ENCODE measurements at regions not wholly inside any gene's neighbourhood (a gene's known extent, or its start where the extent isn't known, plus 50 kb on each side); places are given as distances from the start of the nearest gene placed in this dataset.

DNA sequence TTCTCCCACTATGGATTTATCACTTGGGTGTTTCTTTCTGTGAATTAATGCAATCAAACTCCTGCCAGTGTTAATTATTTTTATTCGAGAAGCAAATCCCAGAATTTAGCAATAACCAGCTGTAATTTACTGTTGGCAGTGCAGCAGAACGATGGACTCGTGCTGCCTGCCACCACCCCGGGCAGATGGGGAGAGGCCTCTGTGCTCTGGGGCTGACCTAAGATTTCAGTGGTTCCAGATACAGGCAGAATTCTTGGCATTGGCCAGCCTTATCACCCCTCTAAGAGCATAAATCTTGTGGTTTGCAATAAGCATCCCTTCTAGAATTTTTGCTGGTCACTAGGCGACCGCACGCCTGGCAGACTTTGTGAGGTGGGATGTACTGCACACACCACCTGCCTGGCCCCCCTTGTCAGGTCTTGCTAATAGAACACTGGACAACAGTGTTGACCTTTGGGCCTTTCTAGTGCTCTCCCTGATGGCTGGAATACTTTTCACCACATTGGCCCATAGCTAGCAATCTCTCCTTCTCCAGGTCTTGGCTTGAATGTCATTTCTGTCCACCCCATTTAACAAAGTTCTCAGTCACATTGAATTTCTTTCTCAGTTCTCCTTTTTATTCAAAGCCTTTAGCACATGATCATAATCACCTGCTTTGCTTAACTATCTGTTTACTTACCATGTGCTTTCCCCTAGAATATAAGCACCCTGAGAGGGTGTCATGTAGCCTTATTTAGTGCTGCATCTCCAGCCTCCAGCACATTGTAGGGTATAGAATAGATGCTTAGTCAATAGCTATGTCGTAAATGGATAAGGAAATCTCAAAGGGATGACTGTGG, 122.1 kb upstream of the DYNLRB2 start:
- no peak for DNase-seq

DNA sequence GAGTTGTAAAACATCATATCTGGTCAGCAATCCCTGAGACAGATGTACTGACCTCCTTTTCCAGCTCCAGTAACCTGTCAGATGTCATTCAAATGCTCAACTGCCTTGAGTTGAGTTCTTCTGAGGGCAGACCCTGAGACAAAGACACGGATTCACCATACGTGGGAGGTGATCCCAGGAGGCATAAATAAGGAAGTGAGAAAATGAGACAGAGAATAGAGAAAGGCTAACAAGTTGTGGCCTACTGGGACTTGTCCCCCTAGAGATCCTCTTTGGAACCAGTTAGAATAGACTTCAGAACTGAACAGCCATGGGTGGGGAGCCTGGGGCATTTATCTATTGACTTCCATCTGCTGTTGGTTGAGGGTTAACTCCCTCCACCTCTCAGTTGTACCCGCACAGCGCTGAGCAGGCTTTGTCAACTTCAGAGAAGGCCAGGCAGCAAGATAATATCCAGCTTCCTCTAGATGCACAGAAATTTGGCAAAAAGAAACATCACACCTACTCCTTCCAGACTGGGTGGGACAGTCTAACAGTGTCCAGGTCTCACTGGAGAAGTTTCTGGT, 123.0 kb upstream of the DYNLRB2 start:
- DNase-seq, result no peak

DNA sequence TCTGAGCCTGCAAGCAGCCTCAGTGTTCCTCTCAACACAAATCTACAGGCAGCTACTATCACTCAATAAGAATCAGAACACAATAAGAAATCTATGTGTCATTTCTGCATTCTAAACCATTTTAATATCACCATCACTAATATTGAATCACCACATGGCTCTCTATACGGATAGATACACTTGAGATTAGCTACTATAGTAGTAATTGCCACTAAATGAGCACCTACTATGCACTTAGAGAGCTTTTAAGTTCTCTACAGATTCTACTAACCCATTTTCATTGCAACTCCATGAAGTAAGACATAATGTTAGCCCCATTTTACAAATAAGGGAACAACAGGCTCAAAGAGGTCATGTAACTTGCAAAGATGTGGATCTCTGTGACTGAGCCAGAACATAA, 132.8 kb upstream of the DYNLRB2 start:
- no peak for DNase-seq

DNA sequence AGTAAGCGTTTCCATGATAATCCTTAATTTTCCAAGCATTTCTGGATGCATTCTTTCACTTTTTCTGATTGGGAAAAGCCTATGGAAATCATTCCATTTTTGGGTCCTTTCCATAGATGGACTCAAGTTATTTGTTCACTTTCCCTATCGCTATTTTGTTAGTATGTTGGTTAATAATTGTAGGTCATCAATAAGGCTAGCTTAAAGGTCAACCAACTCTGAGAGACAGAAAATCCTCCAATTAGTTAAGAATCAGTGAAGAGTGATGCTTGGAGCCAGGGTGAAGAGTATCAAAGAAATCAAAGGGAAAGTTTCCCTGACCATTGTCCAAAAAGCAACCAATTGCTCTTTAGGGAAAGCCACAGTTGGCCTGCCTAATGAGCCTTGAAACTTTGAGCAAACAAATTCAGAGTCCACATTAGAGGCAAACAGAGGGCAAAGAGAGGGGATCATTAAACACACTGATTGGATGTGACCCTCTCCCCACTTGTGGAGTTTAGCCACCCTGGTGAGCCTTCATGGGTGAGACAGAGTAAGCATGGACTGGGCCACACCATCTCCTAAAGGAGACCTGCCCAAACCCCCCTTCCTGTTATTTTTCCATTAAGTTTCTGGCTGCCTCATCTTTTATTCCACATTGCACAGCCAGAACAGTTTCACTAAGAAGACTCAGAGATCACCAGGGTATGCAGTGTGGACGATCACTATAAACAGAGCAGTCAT, 133.4 kb upstream of the DYNLRB2 start:
- DNase-seq, result no peak

DNA sequence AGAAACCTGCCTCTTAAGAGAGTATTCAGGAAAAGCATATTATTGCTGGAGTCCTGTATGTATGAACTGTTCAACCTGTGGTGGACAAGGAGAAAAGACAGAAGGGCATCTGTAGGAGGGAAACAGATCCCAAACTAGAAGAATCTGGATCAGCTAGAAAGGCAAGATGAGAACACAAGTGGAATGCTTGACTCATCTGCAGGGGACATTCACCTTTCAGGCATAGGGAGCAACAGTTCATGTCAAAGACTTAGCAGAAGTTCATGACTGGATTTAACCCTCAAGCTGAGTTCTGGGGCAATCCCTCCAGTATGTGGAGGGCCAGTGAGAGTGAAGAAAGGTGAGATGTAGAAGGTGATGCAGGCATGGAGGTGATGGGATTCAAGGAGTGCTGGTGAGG, 135.9 kb upstream of the DYNLRB2 start:
- no peak for DNase-seq

DNA sequence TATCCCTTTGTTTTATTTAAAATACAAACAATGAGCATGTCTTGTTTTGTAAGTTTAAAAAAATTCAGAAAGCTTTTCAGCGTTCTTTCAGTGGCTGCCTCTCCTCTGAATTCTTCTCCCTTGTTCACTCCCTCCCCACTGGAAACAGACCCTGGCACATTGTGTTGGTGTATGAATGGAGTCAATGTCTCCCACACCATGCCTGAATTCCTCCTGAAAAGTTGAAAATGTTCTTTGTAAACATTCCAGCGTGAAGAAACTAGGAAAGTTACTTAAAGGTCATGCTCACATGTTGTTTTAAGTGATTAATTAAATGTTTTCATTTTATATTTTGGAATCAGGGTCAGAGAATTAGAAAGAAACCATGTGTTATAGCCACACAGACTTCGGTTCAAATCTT, 136.9 kb upstream of the DYNLRB2 start:
- no peak for DNase-seq

DNA sequence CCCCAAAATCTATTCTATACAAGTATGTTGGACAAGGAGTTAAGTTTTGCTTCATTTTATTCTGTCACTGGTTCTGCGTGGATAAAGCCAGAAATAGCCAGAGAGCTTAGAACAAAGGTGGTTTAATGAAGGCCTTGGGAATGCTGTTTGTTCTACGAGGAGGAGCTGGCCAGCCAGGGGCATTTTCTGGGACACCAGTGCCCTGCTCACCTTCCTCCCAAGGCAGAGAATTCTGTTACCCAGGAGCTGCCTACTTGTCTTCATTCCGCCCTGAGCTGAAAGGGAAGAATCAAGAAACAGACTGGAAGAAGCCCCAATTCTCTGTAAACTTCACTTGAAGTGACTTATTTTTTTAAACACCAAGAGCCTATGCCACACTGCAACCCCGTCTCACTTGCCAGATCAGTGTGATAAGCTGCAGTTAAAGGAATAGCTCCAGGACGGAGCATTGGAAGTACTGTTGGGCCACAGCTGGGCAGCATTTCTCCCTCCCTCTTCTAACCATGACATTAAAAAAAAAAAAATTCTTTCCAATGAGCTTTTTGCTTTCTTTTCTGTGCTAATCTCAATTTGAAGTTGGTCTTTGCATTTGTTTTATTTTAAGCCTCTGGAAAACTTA, 149.8 kb upstream of the DYNLRB2 start:
- DNase-seq, result no peak

DNA sequence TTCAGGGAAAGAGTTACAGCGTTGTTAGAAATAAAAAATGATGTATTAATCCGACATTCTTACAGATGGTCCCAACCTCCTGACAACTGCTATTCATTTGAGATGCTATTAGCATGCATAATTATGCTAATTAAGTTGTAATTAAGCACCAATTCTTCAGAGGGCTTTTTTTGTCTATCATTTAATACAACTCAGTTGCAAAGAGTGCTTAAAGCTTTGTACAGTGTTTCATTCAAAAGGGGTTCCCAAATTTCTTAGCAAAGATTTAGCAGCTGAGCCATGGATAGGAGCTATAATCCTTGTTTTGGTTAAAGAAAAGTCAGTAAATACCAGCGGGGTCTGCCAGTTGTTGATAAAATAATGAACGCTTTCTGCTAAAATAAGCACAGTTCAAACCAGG, 150.7 kb upstream of the DYNLRB2 start:
- no peak for DNase-seq

DNA sequence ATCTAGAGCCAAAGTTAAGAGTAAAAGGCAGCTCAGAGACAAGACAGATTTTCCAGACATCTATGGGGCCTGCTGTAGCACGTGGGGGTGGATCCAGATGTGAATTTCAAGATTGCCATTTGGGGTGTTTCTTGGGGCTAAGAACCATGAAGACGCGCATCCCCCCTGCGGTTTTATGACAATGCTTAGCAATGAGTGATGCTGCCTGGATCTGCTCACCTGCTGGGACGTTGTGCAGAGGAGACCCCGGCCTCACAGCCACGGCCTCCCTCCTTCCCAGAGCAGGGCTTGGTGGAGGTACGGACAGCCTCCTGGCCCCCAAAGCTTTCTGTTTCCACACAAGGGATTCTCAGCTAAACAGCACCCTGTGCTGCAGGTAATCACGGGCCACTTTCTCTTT, 151.5 kb upstream of the DYNLRB2 start:
- DNase-seq, result no peak

DNA sequence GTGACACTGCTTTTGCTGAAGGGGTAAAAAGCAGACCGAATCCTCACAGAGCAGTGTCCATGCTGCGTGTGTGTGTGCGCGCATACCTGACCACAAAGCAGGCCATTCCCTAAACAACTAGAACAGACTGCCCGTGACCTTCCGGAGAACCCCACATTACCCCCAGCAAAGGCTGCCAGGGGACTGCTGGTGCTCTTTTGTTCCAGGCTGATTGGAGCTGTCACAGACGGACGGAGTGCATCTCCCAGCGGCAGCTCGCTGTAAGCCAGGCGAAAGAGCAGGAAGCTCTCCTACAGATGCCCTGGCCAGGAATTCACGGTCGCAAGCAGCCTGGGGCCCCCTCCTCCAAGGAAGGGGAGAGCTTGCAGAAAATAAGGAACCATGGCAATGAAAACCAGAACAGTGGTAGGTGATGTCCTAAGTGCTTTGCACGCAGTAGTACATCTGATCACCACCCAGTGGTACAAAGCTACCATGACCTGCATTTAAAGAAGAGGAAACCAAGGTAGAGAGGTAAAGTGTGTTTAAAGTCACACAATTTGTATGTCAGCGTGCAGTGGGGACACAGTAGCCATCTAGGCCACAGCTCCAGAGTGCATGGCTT, 153.4 kb upstream of the DYNLRB2 start:
- DNase-seq, result no peak

DNA sequence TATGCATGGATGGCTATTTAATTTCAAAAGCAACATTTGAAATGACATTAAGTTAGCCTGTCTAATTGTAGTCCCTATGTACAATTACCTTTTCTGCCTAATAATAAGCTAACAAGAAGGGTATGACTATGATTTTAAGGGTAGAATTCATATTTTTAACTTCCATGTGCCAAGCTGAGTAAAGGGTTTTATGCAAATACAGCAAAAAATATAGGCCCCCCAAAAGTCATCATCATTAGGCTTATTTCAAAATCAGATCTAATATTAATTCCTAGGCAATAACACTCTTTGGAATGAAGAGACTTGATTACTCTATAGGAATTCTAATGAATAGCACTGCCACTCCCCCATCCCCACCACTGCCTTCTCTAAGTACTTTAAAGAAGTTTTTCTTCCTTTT, 155.9 kb upstream of the DYNLRB2 start:
- DNase-seq, result no peak

DNA sequence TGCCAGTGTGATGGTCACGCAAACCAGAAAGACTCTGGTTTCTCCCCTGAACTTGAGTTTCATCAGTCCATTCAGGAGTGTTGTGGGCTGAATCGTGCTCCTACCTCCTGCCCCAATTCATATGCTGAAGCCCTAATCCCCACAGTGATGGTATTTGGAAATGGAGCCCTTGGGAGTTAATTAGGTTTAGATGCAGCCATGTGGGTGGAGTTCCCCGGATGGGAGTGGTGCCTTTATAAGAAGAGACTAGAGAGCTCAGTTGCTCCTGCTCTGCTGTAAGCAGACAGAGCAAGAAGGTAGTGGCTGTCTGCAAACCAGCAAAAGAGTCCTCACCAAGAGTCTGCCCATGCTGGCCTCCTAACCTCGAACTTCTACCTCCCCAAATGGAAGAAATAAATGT, 160.3 kb upstream of the DYNLRB2 start:
- no peak for DNase-seq

DNA sequence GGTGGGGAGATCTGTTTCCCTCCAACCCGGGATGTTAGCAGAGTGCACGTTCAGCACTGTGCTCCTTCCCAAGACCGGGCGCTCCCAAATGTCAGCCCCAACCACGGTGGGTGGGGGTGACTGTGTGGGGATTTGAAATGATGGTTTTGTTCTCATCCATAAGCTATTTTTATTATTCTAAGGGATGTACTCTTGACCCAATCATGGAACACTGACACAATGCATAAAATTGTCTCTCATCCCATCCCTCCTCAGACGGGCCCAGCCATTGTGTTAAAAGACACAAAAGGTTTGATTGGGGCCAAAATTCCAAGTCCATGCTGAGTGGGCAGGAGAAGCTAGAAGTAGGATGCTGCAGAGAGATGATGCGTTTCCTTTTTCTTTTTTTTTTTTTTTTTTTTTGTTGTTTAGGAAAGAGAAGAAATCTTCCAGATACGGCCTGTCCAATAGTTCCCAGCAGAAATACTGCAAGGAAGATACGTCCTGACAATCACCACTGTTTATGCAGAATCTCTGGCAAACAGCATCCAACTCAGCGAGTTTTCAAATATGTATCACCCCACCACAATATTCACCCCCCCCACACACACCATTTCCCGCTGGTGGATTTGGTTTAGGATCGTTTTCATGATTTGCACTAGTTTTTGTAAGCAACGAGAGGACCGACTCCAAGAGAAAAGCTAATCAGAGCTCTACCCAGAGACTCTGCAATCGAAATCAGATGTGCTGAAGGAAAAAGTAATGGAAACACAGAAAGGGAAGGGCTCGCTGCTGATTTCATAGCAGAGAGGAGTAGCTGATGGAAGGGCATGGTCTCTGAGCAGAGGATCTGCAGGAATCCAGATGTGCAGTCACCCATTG, 163.5 kb upstream of the DYNLRB2 start:
- no peak for DNase-seq

DNA sequence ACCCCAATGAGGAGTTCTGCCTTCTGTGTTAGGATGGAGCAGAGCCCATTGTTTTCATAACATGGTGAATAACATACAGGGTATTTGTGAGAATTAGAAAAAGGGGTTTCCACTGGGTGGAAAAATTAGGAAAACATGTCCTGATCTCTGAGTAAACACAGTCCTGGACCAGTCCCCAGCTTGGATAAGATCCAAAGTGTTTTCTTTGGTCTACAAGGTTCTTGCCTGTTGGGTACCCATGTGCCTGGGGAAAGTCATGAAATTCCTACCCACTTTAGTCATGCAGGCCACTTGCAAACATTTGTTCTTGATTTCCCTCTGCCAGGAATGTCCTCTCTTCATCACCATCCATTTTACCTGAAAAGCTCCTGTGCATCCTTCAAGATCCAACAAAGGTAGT, 164.8 kb upstream of the DYNLRB2 start:
- no peak for DNase-seq

DNA sequence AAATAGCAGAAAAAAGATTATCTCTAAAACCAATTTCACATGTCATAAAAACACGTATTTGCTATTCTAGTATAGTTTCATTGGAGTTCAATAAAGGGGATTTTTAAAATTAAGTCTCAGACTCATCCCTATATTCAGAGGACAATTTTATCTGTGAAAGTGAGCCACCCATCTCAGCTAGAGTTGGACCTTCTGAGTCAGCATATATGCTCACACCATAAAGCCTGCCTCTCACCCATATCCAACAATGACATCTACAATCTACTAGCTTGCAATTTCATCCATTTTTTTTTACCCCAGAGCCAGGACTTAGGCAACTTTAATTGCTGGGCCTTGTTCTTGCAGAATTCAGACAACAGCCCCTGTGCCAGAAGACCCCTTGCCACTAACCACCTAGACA, 165.3 kb upstream of the DYNLRB2 start:
- DNase-seq, result no peak

DNA sequence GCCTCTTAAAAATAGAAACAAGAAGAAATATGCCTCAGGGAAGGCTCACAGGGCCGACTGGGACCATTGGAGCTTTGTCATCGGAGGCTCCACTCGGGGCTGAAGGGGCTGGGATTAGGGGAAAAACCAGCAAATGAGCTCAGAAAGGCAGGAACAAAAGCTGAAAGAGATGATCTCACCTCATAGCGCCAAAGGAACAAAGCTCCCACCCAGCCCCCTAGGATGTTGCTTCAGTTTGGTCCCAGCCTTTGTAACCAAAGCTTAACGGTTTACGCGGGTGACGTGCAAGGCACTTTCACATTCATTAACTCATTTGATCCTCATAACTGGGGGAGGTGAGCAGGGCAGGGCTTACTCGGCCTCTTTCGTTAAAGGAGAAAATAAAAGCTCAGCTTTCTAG, 168.5 kb upstream of the DYNLRB2 start:
- DNase-seq, result no peak

DNA sequence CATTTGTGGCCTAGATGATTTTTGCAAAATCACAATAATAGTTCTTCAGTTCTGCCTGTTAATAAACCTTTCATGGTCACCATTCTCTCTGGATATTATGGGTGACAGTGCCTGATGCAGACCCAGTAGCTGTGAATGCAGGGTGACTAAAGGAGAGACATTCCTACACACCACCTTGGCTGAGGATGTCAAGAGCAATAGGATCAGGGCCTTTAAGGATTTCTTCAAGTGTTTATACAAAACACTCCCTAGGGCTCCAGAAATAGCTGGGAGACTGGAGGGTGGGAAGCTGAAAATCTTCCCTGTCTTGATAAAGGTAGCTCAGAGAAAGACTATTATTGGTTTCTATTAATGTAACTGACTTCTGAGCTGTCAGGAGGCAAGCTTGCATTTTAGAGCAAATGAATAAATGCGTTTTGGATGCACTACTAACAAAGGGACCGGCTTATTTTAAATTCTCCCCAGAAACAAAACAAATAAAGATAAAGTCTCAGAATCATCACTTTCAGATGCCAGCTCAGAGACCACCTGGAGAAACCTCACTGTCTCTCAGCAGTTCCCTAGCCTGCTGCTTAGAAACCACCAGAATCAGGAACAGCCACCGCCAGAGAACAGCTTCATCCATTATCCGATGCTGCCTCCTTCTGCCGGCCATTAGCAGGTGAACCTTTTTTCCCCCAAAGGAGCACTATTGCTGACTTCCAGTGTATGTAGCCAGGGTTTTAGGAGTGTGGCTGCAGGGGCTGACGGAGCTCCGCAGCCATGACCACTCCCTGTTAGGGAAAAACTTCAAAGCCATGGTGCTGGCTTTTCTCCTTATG, 171.4 kb upstream of the DYNLRB2 start:
- DNase-seq, result no peak

DNA sequence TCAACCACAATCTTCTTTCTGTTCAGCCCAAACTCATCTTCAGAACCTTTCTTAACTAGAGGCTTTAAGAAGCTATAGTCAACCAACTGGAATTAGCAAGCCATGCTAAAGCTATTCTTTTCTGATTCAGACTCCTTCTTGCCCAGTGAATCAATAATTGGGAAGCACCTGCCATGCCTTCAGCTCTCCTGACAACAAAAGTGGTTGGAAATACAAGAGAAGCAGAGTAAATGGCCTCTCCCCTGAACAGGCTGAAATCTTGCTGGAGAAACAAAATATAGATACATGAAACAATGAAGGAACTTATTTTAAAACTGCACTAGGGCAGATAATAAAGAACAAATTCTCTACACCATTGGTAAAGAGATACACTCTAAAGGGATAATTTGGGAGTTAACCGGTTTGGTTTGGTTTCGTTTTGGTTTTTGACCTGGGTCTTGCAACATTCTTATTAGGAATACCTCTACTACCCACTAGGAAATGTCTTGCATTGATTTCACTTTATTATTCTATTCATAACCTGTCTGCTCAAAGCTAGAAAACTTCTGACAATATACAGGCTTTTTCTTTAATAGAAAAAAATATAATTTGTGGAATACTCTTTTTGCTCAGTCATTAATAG, 173.6 kb upstream of the DYNLRB2 start:
- DNase-seq, result no peak

DNA sequence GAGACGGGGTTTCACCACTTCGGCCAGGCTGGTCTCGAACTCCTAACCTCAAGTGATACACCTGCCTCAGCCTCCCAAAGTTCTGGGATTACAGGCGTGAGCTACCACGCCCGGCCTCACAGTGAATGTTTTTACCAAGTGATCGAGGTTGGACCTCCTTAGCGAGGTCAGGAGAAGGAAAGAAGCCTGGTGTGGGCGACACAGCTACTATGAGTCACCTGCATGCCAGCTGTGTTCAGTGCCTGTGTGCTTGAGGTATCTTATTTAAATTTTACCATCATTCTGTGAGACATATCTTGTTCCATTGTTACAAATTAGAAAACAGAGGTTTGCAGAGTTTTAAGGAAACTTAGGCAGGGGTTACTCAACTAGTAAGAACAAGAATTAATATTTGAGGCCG, 174.8 kb upstream of the DYNLRB2 start:
- no peak for DNase-seq

DNA sequence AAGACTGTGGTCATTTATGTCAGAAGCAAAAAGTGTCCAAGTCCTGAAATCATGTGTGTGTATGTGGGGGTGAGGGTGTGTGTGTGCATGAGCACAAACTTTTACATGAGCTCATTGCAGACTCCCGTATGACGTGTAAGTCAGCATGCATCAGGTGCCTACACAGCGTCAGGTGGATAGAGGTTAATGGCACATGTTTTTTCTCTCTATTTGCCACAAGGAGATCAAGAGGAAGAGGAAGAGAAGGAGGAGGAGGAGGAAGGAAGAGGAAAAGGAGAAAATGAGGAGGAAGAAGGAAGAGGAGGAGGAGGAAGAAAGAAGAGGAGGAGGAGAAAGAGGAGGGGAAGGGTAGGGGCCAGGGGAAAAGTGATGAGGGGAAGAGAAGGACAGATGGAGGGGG, 178.0 kb upstream of the DYNLRB2 start:
- DNase-seq, result no peak

DNA sequence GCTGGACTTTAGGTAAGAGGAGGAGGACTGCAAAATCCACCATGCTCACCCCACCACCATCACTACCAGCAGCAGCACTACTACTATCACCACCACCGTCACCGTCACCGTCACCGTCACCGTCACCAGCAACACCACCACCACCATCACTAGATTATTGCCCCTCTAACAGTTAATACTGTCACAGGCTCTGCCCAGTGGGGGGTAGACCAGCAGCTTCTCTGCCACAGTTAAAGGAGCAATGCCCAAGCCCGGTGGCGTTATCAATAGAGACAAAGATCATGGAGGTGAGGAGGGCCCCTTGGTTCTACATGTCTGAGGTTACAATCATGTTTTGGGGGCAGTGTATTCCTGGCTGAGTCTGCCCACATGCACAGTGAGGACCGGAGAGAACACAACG, 184.4 kb upstream of the DYNLRB2 start:
- DNase-seq, result no peak
